ENCODE measurements at regions not wholly inside any gene's neighbourhood (a gene's known extent, or its start where the extent isn't known, plus 50 kb on each side); places are given as distances from the start of the nearest gene placed in this dataset.

DNA sequence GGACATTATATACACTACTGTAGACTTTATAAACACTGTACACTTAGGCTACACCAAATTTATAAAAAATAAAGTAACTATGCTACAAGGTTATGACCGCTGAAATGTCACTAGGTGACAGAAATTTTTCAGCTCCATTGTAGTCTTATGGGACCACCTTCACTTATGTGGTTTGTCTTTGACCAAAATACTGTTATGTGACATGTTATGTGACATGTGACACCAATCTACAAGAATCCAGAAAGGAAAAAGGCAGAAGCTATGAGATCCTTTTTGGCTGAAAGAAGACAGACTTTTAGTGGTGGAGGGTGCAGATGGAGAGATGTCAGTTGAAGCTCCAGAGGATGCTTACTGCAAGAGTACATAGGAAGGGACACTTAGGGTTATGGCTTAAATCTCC is 1378.4 kb upstream of the TENM4 start:
- DNase-seq = no peak
- no peaks in the 10 kb centered on the region for H3K9me3 ChIP-seq
- H3K27ac ChIP-seq = no peak overlapping the region
- ATAC-seq = no peak
- intact Hi-C loops (cut with DNase I) = no loop called here
- no peaks in the 10 kb centered on the region for H3K36me3 ChIP-seq
- no peaks in the 10 kb centered on the region for H3K27me3 ChIP-seq (ENCODE audit: low read depth)
- no peak overlapping the region for H3K4me3 ChIP-seq
- TF ChIP-seq, protein P1, sequence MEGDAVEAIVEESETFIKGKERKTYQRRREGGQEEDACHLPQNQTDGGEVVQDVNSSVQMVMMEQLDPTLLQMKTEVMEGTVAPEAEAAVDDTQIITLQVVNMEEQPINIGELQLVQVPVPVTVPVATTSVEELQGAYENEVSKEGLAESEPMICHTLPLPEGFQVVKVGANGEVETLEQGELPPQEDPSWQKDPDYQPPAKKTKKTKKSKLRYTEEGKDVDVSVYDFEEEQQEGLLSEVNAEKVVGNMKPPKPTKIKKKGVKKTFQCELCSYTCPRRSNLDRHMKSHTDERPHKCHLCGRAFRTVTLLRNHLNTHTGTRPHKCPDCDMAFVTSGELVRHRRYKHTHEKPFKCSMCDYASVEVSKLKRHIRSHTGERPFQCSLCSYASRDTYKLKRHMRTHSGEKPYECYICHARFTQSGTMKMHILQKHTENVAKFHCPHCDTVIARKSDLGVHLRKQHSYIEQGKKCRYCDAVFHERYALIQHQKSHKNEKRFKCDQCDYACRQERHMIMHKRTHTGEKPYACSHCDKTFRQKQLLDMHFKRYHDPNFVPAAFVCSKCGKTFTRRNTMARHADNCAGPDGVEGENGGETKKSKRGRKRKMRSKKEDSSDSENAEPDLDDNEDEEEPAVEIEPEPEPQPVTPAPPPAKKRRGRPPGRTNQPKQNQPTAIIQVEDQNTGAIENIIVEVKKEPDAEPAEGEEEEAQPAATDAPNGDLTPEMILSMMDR (IDR thresholded peaks at IDR 0.05) = no peak
- no peaks in the 10 kb centered on the region for H3K4me1 ChIP-seq

DNA sequence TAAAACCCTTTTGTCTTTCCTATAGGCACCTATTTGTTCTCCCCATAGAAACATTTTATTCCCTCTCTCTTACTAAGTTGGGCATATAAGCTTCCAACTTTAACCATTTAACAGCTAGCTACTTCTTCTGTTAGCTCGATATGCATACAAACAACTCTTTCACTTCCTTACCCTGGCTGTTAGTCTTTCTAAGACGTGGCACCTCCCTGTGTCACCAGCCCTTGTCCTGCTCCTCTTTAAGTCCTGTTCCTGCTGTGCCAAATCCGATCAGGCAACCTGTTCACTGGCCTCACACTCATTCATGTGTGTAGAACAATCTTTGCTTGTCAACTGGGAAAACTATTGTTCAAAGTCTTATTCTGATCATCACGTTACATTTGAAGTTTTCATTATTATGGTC is 1376.1 kb upstream of the TENM4 start:
- Histone ChIP-seq H3K27ac (no peak overlapping the region), H3K4me3 (no peak overlapping the region), H3K9me3 (no peaks in the 10 kb centered on the region), H3K36me3 (no peaks in the 10 kb centered on the region), H3K27me3 (ENCODE audit: low read depth) (no peaks in the 10 kb centered on the region), H3K4me1 (no peaks in the 10 kb centered on the region)
- TF ChIP-seq, protein P1 (IDR thresholded peaks at IDR 0.05) = no peak
- DNase-seq (no peak), ATAC-seq (no peak)
- intact Hi-C loops (cut with DNase I) = no loop called here

DNA sequence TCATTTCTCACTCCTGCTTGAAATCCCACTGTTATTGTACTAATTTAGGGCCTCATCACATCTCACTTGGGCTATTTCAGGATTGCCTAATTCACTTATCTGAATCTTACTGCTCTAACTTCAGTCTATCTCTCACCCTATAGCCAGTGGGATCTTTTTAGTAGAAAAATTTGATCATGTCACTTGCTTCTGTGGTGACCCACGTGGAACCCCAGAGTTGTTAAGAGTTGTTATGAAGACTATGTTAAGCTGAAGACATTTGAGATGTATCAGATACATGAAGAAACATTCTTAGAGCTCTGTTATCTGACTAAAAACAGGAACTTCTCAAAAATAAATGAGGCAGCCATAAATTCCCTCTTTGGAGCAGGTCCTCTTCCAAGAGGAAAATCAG is 1375.6 kb upstream of the TENM4 start:
- no peak for ATAC-seq
- DNase-seq = no peak
- intact Hi-C loops (cut with DNase I) = no loop called here
- H3K9me3 ChIP-seq = no peaks in the 10 kb centered on the region
- no peak overlapping the region for H3K4me3 ChIP-seq
- H3K27ac ChIP-seq = no peak overlapping the region
- H3K36me3 ChIP-seq = no peaks in the 10 kb centered on the region
- H3K4me1 ChIP-seq = no peaks in the 10 kb centered on the region
- TF ChIP-seq, protein P1 (IDR thresholded peaks at IDR 0.05) = no peak
- no peaks in the 10 kb centered on the region for H3K27me3 ChIP-seq (ENCODE audit: low read depth)

DNA sequence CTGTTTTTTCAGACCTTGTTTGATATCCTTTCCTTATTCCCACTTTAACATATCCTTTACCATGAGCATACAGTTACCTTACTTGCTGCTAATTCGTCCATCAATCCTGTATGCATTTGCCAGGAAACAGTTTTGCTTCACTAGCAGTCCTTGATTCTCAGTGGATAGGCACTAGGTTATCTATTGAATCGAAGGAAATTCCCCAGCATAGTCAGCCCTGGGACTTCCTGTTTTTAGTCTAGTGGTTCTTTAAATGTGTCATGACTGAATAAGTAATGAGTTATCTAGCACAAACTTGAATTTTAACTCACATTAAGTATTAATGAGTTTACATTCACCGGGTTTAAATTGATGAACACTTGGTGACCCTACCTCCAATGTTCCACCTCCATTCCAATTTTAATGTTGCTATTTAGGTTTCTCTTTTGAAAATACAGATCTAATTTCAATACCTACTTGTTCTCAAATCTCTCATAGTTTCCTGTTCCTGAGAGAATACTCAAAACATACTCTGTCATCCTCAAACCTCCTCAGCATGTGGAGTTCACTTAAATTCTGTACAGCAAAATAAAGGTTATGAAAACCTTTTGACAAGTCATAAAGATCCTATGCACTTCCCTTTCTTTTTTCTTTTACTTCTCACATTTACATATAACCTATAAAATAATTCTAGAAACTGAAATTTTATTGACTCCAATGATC is 1375.1 kb upstream of the TENM4 start:
- no peak overlapping the region for H3K4me3 ChIP-seq
- no peak for DNase-seq
- TF ChIP-seq, protein P1 (IDR thresholded peaks at IDR 0.05) = no peak
- H3K4me1 ChIP-seq = no peaks in the 10 kb centered on the region
- ATAC-seq = no peak
- no peaks in the 10 kb centered on the region for H3K36me3 ChIP-seq
- H3K9me3 ChIP-seq = no peaks in the 10 kb centered on the region
- H3K27ac ChIP-seq = no peak overlapping the region
- intact Hi-C loops (cut with DNase I) = no loop called here
- no peaks in the 10 kb centered on the region for H3K27me3 ChIP-seq (ENCODE audit: low read depth)

DNA sequence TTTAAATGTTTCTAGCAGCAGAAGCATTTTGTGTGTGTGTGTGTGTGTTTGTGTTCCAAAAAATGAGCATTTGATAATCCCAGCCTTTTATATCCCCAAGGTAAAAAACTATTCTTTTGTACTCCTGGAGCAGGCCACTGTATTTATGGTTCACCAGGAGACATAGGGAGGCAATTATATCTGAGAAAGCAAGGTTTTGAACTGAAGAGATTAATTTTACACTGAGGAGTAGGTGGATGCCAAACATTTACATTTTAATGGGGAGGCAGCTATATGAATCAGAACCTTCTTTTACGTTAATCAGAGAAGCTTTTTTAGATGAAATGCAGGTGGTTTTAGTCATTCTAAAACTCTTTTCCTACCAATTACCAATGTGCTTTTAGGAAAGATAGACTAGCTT is 1374.0 kb upstream of the TENM4 start:
- intact Hi-C loops (cut with DNase I) = no loop called here
- no peak overlapping the region for H3K27ac ChIP-seq
- no peak for ATAC-seq
- no peak for DNase-seq
- no peaks in the 10 kb centered on the region for H3K36me3 ChIP-seq
- no peaks in the 10 kb centered on the region for H3K27me3 ChIP-seq (ENCODE audit: low read depth)
- no peak overlapping the region for H3K4me3 ChIP-seq
- H3K4me1 ChIP-seq = no peaks in the 10 kb centered on the region
- H3K9me3 ChIP-seq = no peaks in the 10 kb centered on the region
- TF ChIP-seq, protein P1 (IDR thresholded peaks at IDR 0.05) = no peak

Measured in lower lobe of right lung (tissue), 2 donors.